Stimulated activated CD8-positive, alpha-beta memory T cell treated with anti-CD3 and anti-CD28 coated beads, Interleukin-15, amount 100 ng/mL, for 24 hours (primary cell): ENCODE measurements at regions not wholly inside any gene's neighbourhood (a gene's known extent, or its start where the extent isn't known, plus 50 kb on each side); places are given as distances from the start of the nearest gene placed in this dataset.

ENCODE experiments used
- DNase-seq: peaks from one replicate; pipeline ENCODE4 v3.0.0-alpha.2; 2020; ENCODE audit warnings: low read depth

- DNase-seq, result no peak
Observed at GRCh38 chrX:20620306-20620705, 353.6 kb upstream of the RPS6KA3 start.

GRCh38 chrX:20609916-20610415 is 343.3 kb upstream of the RPS6KA3 start:
- no peak for DNase-seq

DNA sequence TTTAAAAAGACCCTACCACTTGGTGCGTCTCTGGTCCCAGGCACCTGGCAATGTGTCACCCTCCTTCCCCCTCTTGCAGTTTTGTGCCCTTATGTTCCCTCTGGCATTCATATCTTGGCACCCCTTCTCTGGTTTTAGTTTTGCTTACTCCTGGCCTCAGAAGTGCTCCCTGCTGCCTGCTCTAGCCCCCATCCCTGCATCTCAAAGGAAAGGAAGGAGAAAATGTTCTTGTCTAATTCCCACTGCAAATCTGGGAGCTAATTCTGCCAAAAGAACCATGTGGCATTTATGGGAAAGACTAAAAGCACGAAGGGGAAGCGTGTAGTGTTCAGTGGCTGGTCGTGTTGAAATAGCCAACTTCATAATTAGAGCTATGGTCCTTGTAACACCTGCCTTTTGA is 340.1 kb upstream of the RPS6KA3 start:
- no peak for DNase-seq

- no peak for DNase-seq
Observed at GRCh38 chrX:20596856-20597255, 330.1 kb upstream of the RPS6KA3 start.

DNA sequence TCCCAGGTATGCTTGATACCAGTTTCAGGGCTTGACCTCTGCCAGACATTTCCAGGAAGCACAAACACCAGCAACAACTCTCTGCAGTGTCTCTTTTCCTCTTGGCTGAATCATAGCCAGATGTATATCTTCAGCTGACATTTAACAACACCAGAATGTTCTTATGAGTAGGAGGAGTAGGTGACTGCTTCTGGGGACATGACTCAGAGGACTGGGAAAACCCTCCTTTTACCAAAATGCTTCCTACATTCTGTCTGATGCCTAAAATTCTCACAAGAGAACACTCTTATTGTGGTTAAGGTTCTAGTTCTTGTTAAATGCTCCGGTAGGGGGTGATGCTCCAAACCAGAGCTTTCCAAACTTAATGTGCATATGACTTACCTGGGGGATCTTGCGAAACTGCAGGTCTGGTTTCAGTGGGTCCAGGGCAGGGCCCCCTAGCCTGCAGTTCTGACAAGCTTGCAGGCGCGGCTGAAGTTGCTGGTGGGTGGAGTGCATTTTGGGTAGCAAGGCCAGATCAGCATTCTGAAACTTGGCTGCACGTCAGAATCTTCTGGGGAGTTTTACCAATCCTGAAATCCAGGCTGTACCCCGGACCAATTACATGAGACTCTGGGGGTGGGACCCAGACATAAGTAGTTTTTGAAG is 329.3 kb upstream of the RPS6KA3 start:
- DNase-seq, result no peak

GRCh38 chrX:20594985-20595384 is 328.3 kb upstream of the RPS6KA3 start:
- no peak for DNase-seq

DNA sequence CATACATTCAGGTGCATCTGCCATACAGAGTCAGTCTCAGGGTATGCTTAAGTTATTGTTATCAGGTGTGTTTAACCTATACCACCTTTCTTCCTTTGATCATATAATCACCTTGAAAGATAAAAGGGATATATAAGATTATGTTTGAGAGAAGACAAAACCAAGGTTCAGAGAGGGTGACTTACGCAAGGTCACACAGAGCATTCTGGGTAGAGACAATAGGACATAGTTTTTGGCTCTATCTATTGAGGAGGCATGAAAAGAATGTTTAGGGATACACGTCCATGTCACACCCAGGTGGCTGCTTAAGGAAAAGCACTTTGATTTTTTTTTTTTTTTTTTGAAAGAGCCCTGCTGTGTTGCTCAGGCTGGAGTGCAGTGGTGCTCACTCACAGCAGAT is 327.1 kb upstream of the RPS6KA3 start:
- DNase-seq, result no peak

- no peak for DNase-seq
Observed at GRCh38 chrX:20593402-20593801, 326.7 kb upstream of the RPS6KA3 start.

- no peak for DNase-seq
Observed at GRCh38 chrX:20591246-20591645, 324.5 kb upstream of the RPS6KA3 start.

GRCh38 chrX:20585782-20586181 is 319.1 kb upstream of the RPS6KA3 start:
- no peak for DNase-seq

GRCh38 chrX:20571611-20572010 is 304.9 kb upstream of the RPS6KA3 start:
- no peak for DNase-seq

DNA sequence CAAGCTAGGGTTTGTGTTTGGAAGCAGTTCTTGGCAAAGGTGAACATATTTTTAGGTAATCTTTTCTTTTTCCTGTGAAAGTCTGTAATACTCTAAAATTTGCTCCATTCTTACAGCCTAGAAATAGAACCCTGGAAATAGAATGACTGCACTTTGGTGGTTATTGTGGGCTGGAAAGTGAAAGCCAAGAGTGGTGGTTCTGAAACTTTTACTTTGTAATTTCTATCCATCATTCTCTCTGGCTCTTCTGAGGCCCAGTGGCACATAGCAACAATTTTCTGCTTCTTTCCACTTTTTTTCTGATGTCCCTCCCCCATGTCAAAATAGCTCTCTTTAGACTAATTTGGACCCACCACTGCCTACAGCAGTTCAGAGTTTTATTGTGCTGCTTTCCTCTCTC is 300.4 kb upstream of the RPS6KA3 start:
- DNase-seq, result no peak

- no peak for DNase-seq
Observed at GRCh38 chrX:20547611-20548051, 280.9 kb upstream of the RPS6KA3 start.

GRCh38 chrX:20545538-20545937 is 278.8 kb upstream of the RPS6KA3 start:
- DNase-seq, result no peak

DNA sequence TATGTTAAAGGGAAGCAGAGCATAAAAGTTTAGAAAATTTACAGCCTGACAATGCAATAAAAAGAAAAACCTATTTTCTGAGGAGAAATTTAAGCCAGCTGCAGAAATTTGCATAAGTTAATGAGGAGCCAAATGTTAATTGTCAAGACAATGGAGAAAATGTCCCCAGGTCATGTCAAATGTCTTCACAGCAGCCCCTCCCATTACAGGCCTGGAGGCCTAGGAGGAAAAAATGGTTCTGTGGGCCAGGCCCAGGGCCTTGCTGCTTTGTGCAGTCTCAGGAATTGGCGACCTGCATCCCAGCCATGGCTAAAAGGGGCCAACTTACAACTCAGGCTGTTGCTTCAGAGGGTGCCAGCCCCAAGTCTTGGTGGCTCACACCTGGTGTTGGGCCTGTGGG is 275.4 kb upstream of the RPS6KA3 start:
- no peak for DNase-seq

DNA sequence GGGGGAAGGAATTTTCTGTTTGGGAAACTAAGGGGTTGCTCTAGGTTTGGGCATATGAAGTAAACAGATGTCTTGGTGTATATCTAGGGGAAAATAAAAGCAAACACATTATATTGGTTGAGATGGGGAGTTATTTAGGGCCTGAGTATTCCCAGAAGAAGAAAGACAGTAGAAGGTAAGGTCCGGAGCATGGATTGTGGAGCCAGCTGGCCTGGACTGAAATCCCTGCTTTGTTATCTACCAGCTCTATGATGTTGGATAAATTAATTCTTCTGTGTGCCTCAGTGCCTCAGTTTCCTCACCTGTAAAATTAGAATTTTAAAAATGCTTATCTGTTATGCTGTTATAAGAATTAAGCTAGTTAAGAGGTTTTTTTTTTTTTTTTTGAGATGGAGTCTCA is 272.3 kb upstream of the RPS6KA3 start:
- no peak for DNase-seq

DNA sequence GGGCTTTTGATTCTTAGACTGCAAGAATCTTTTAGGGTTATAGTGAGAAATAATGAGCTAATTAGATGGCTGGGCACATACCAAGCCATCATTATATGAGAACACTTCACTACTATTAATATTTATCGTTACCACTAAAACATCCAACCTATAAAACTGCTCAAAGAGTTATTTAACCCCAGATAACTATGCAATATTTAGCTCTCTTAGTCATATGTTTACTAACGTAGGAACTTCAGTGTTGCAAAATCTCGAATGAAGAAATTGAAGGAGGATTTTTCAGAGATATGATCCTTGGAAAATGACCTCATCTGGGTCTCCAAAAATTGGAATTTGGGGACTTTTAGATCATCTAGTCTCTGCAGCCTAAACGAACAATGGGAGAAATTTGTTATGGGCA is 265.0 kb upstream of the RPS6KA3 start:
- no peak for DNase-seq

DNA sequence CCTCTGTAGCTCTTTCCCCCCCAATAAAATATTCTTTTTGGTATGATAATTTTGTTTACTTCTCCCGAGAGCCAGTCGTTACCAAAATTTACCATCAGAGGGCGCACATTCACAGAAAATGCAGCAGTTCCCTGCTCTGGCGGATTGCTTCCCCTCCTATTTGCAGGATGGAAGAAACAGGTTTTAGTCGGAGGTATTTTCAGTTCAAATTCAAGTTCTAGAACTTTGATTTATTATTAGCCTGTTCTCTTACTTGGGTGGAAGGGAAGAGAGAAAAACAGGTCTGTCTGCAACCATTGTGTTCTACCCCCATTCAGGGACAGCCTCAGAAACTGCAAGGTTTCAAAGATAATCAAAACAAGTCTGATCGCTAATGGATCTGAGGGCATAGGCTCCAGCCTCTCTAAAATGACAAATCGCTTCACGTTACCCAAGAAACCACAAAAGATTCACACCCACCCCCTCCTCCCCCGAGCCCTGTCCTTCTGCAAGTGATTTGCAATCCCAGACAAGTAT is 263.8 kb upstream of the RPS6KA3 start:
- DNase-seq, result peak; percentile 21

GRCh38 chrX:20529711-20530110 is 263.0 kb upstream of the RPS6KA3 start:
- no peak for DNase-seq

- DNase-seq, result no peak
Observed at GRCh38 chrX:20529301-20529700, 262.6 kb upstream of the RPS6KA3 start.

GRCh38 chrX:20527558-20528011 is 260.9 kb upstream of the RPS6KA3 start:
- no peak for DNase-seq

DNA sequence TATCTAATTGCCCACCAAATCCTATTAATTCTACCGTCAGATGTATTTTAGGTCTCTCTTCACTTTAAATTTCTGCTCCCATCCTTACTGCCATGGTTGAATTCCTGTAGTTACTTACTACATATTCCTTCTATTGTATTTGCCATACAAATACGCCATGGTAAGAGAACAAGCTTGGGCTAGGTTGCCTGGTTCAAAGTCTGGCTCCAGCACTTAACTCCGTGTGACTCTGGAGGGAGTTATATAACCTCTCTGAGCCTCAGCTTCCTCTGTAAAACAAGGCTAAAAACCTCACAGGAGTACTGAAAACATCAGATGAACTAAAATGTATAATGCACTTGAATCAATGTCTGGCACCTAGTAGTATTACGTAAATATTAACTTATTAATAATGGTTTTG is 260.3 kb upstream of the RPS6KA3 start:
- DNase-seq, result no peak

- no peak for DNase-seq
Observed at GRCh38 chrX:20523626-20524312, 257.1 kb upstream of the RPS6KA3 start.
